ENCODE measurements at regions not wholly inside any gene's neighbourhood (a gene's known extent, or its start where the extent isn't known, plus 50 kb on each side); places are given as distances from the start of the nearest gene placed in this dataset.

GRCh38 chr9:91161465-91162300 lies 200.0 kb downstream of the AUH start:
- no peak for DNase-seq

- DNase-seq: no peak
These were observed 199.4 kb downstream of the AUH start for GRCh38 chr9:91162311-91162710.

- no peak for DNase-seq
These were observed 198.8 kb downstream of the AUH start for GRCh38 chr9:91162784-91163443.

GRCh38 chr9:91163444-91163772 lies 198.3 kb downstream of the AUH start:
- no peak for DNase-seq

- no peak for DNase-seq
These were observed 197.8 kb downstream of the AUH start for GRCh38 chr9:91163773-91164471.

All from effector CD8-positive, alpha-beta T cell (primary cell).